BJ (cell line): ENCODE measurements at regions not wholly inside any gene's neighbourhood (a gene's known extent, or its start where the extent isn't known, plus 50 kb on each side); places are given as distances from the start of the nearest gene placed in this dataset.

Source experiments
- CTCF ChIA-PET: fragments of 350-600 bp; formaldehyde crosslinking; extraction: SDS; loops from one replicate; lab custom pipeline; 2021; ENCODE audit warnings: antibody characterized with exemption, inconsistent platforms; lab: Yijun Ruan, JAX
- POLR2A ChIA-PET: fragments of 300-600 bp; sonication (Branson Sonifier 250); formaldehyde crosslinking; extraction: SDS; loops from one replicate; lab custom pipeline; 2021; ENCODE audit warnings: antibody characterized with exemption; lab: Charles Lee
- DNase-seq: peaks from one replicate; pipeline ENCODE4 v3.0.0-alpha.2; 2011; ENCODE audit warnings: low read depth
- H3K27me3 ChIP-seq: 2 replicates; pipeline ENCODE4 v1.6.0; 2011; ENCODE audit warnings: low read length; ENCODE audit not compliant: control insufficient read depth, insufficient read depth
- H3K36me3 ChIP-seq: 2 replicates; pipeline ENCODE4 v1.5.1; 2011; ENCODE audit warnings: low read length; ENCODE audit not compliant: control insufficient read depth, insufficient read depth
- H3K4me3 ChIP-seq: 2 replicates; pipeline ENCODE4 v1.5.1; 2011; ENCODE audit warnings: low read depth, mild to moderate bottlenecking, control low read depth, low read length
- CTCF ChIP-seq: IDR thresholded peaks from 2 replicates; pipeline ENCODE4 v1.5.1; 2011; ENCODE audit warnings: low read depth, mild to moderate bottlenecking, control low read depth, inconsistent platforms, low read length, moderate library complexity; ENCODE audit not compliant: insufficient read depth

GRCh38 chr16:64133366-64133765 is 988.5 kb downstream of the CDH11 start:
- Histone ChIP-seq H3K4me3 (no peak overlapping the region), H3K27me3 (no peaks in the 10 kb centered on the region), H3K36me3 (no peaks in the 10 kb centered on the region)
- no peak for DNase-seq
- ChIA-PET POLR2A (no interaction called here), CTCF (no interaction called here)
- no peak for TF ChIP-seq CTCF

DNA sequence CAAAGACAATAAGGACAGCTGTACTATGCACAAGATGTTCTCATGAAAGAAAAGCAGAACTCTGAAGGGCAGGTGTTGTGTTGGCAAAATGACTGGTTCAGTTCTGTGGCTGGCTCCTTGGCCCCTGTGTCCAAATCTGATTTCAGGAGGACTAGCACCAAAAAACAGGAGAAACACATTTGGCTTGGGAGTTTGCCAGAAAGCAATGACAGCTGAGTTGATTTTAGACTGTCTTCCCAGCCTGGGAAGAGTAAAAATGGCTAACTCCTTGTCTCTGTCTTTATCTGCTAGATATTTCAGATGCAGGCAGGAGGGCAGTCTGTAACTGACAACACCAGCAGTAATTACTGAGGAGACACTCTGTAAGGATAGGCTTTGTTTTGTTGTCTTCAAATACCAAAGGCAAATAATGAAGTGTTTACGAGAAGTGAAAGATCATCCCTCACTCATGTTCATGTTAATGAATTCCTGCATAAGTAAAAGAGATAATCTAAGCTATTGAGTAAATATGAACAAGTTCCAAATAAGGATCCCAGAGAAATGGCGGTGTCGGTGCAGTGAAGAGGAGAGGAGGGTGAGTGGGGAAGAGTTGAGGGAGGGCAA is 989.0 kb downstream of the CDH11 start:
- Histone ChIP-seq H3K27me3 (no peaks in the 10 kb centered on the region), H3K36me3 (no peaks in the 10 kb centered on the region), H3K4me3 (no peak overlapping the region)
- POLR2A ChIA-PET: no interaction called here
- CTCF ChIA-PET: no interaction called here
- TF ChIP-seq CTCF: no peak
- no peak for DNase-seq

DNA sequence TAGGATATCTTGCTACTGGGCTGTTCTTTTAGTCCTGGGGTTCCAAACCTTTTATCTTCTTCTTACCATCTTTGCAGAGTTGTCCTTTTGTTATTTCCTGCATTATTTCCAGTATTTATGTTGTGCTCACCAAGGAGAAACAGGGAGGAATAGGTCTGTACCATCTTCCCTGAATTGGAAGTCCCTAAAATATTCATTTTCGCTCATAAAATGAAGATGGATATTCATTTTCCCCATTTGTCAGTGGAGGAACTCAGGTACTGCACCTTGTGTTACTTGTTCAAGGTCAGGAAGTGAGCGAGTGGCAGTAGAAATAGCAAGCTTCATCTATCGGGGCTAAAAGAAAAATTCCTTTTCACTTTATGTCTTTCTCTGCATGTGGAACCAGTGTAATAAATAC is 989.7 kb downstream of the CDH11 start:
- Histone ChIP-seq H3K4me3 (no peak overlapping the region), H3K36me3 (no peaks in the 10 kb centered on the region), H3K27me3 (no peaks in the 10 kb centered on the region)
- no peak for DNase-seq
- ChIA-PET CTCF (no interaction called here), POLR2A (no interaction called here)
- TF ChIP-seq CTCF: no peak

DNA sequence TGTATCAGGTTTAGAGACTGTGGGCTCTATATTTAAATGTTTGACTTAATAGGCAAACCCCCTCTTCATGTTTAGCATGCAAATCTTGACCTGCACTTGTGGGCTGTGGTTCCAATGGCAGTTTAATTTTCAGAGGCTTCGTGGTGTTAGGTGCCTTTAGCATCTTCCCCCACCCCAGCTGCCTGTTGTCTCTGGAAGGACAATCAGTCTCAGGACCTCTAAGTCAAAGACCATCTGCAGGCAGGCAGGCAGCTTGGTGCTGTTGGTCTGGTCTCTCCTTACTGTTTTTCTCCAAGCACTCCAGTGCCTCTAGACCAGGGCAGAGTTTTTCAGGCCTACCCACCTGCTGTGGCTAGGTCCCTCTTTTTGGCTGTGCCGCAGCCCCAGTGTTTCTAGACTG is 990.4 kb downstream of the CDH11 start:
- H3K4me3 ChIP-seq: no peak overlapping the region
- no peaks in the 10 kb centered on the region for H3K27me3 ChIP-seq
- no peaks in the 10 kb centered on the region for H3K36me3 ChIP-seq
- POLR2A ChIA-PET: no interaction called here
- CTCF ChIA-PET: no interaction called here
- no peak for TF ChIP-seq CTCF
- DNase-seq: no peak

- Histone ChIP-seq H3K27me3 (no peaks in the 10 kb centered on the region), H3K36me3 (no peaks in the 10 kb centered on the region), H3K4me3 (no peak overlapping the region)
- ChIA-PET POLR2A (no interaction called here), CTCF (no interaction called here)
- no peak for DNase-seq
- TF ChIP-seq CTCF: no peak
Observed at GRCh38 chr16:64130140-64130539, 991.7 kb downstream of the CDH11 start.
